ENCODE measurements at regions not wholly inside any gene's neighbourhood (a gene's known extent, or its start where the extent isn't known, plus 50 kb on each side); places are given as distances from the start of the nearest gene placed in this dataset.

DNA sequence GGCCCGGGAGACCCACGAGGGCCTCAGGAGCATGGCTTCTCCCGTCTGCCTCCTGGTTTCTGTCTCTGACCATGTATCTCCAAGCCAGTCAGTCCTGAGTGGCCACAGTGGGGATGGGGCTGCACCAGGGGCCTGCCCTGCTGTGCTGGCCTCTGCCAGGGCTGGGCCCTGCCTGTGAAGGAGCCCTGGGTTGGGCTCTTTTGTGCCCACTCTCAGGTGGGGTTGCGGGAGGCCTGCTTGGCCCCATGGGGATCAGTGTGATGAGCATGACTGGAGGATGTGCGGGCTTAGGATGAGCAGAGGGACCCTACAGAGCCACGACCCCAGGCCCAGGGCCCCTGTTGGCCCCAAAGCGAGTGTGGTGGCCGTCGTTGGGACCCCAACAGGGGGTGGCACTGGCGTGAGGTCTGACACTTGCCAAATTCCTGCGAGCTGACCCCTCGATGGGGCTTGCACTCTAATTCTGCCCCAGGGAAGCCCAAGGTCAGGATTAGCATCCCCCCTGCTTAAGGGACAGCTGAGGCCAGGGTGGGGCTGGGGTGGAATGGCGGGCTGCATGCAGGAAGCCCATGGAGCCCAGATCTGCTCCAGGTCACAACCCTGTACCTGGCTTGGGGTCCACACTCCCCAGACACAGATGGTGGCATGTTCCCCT, 90.0 kb upstream of the BHLHE23 start:
- H3K4me3 ChIP-seq (ENCODE audit: severe bottlenecking), result no peak overlapping the region
- TF ChIP-seq, protein P1, sequence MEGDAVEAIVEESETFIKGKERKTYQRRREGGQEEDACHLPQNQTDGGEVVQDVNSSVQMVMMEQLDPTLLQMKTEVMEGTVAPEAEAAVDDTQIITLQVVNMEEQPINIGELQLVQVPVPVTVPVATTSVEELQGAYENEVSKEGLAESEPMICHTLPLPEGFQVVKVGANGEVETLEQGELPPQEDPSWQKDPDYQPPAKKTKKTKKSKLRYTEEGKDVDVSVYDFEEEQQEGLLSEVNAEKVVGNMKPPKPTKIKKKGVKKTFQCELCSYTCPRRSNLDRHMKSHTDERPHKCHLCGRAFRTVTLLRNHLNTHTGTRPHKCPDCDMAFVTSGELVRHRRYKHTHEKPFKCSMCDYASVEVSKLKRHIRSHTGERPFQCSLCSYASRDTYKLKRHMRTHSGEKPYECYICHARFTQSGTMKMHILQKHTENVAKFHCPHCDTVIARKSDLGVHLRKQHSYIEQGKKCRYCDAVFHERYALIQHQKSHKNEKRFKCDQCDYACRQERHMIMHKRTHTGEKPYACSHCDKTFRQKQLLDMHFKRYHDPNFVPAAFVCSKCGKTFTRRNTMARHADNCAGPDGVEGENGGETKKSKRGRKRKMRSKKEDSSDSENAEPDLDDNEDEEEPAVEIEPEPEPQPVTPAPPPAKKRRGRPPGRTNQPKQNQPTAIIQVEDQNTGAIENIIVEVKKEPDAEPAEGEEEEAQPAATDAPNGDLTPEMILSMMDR (IDR thresholded peaks at IDR 0.05; ENCODE audit: poor library complexity, severe bottlenecking), result no peak
- H3K9me3 ChIP-seq (ENCODE audit: severe bottlenecking), result no peaks in the 10 kb centered on the region
- no peak overlapping the region for H3K27ac ChIP-seq (ENCODE audit: poor library complexity, severe bottlenecking)
- DNase-seq (ENCODE audit: low spot score) (peak; percentile 79), ATAC-seq (ENCODE audit: low read depth) (peak; percentile 8; the same call in 1 of the 3 replicates)
- H3K27me3 ChIP-seq (ENCODE audit: insufficient read depth, poor library complexity, severe bottlenecking), result peaks cover 42% of the 10 kb centered on the region
- H3K36me3 ChIP-seq (ENCODE audit: low read depth), result no peaks in the 10 kb centered on the region
- H3K4me1 ChIP-seq (ENCODE audit: insufficient read depth, poor library complexity, severe bottlenecking), result no peaks in the 10 kb centered on the region

DNA sequence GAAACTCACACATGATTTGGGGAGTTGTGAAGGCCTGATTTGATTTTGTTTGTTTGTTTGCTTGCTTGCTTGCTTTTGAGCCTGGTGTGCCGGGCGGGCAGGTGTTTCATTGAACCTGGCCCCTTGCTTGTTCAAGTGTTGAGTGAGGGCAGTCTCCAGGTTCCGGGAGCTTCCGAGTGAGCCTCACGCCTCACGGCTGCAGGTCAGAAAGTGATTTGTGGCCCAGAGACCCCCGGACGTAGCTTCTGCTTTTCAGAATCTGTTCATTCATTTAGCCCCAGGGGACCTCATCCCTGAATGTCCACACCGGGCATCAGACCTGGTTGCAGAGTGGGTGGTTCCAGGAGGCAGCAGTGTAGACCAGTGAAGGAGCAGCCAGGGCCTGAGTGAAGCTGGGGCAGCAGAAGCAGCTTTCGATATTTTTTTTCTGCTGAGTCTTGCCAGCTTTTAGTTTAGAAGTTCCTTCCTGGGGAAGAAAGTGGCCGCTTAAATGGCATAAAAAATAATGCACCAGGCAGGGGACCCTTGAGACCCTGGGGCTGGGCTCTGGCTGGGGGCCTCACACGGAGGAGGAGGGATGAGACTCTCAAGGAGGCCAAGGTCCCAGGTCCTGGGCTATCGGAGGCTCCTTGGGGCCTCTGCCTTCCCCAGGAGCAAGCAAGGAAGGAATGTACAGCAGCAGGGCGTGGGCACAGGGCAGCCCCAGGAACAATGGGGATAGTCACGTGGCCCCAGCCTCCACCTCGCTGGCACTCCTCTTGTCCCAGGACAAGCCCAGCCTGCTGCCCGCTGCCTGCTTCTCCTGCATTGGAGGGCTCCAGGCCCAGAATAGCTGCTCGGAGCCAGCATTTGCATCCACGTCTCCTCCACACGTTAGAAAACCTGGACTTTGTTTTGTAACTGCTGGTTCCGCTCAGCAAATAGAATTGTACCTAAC, 89.2 kb upstream of the BHLHE23 start:
- peak; percentile 80 for DNase-seq (ENCODE audit: low spot score)
- H3K4me1 ChIP-seq (ENCODE audit: insufficient read depth, poor library complexity, severe bottlenecking), result no peaks in the 10 kb centered on the region
- ATAC-seq (ENCODE audit: low read depth), result peak; percentile 60
- no peaks in the 10 kb centered on the region for H3K9me3 ChIP-seq (ENCODE audit: severe bottlenecking)
- TF ChIP-seq, protein P1 (IDR thresholded peaks at IDR 0.05; ENCODE audit: poor library complexity, severe bottlenecking), result no peak
- H3K27ac ChIP-seq (ENCODE audit: poor library complexity, severe bottlenecking), result no peak overlapping the region
- peaks cover 44% of the 10 kb centered on the region for H3K27me3 ChIP-seq (ENCODE audit: insufficient read depth, poor library complexity, severe bottlenecking)
- H3K4me3 ChIP-seq (ENCODE audit: severe bottlenecking), result no peak overlapping the region
- H3K36me3 ChIP-seq (ENCODE audit: low read depth), result no peaks in the 10 kb centered on the region

DNA sequence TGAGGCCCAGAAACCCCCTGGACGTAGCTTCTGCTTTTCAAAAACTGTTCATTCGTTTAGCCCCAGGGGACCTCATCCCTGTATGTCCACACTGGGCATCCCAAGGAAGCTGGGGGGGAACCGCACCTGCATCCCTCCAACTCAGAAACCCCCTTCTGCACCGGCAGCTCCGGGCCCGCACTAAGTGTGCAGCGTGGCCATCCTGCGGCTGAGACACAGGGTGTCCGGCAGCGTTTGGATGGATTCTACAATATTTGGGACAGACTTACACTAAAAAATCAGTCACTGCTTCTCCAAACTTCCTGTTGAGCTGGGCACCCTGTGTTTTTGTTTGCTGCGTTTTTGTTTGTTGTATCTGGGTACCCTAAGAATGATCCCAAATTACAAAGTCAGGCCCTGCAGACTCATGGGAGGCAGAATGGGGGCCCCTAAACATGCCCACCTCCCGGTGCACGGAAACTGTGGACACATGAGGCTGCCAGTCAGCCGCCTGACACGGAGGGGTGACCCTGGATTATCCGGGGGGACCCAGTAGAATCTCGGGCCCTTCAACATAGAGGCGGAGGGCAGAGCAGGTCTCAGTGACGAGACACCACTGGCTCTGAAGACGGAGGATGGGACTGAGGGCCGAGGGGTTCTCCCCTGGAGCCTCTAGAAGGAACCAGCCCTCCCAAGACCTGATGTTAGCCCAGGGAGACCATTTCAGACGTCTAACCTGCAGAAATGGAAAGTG, 88.2 kb upstream of the BHLHE23 start:
- no peaks in the 10 kb centered on the region for H3K36me3 ChIP-seq (ENCODE audit: low read depth)
- peaks cover 45% of the 10 kb centered on the region for H3K27me3 ChIP-seq (ENCODE audit: insufficient read depth, poor library complexity, severe bottlenecking)
- TF ChIP-seq, protein P1 (IDR thresholded peaks at IDR 0.05; ENCODE audit: poor library complexity, severe bottlenecking), result no peak
- H3K27ac ChIP-seq (ENCODE audit: poor library complexity, severe bottlenecking), result no peak overlapping the region
- peak; percentile 75 for DNase-seq (ENCODE audit: low spot score)
- no peaks in the 10 kb centered on the region for H3K9me3 ChIP-seq (ENCODE audit: severe bottlenecking)
- H3K4me3 ChIP-seq (ENCODE audit: severe bottlenecking), result no peak overlapping the region
- no peaks in the 10 kb centered on the region for H3K4me1 ChIP-seq (ENCODE audit: insufficient read depth, poor library complexity, severe bottlenecking)
- ATAC-seq (ENCODE audit: low read depth), result no peak

DNA sequence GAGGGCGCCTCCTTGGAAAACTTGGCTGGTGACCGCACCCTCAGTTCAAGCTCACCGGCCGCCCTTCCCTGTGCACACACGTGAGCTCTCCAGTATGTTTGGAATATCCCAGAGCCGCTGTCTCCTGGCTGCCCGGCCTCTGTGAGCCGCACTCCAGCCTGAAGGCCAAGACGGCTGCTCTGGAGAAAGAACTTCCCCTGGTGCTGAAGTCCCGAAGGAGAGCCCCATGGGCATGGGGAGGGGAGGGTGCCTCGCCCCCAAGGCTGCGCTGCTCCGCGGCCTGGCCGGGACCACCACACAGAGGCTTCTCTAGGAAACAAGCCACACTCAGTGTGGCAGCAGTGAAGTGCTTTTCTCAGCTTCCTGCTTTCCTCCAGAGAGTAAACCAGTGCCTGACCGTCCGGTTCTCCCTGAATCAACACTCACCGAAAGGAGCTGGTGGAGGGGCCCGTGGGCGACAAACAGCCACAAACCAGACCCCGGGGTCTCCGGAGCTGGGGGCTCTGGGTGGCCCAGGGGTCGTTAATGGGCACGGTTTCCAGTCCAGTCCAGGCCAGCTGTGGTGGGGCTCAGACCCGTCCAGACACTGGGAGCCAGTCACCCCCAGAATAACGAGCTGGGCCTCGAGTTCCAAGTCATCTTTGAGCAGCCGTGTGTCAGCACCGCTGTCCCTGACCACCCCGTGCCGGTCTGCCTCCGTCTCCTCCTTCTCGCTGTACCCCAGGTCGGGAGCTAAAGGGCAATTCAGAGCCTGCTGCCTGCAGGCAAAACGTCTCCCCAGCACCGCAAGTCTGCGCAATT, 87.4 kb upstream of the BHLHE23 start:
- TF ChIP-seq, protein P1 (IDR thresholded peaks at IDR 0.05; ENCODE audit: poor library complexity, severe bottlenecking), result no peak
- H3K4me3 ChIP-seq (ENCODE audit: severe bottlenecking), result no peak overlapping the region

More for the DNA sequence above, 87.4 kb upstream of the BHLHE23 start:
- ATAC-seq (ENCODE audit: low read depth) (no peak), DNase-seq (ENCODE audit: low spot score) (peak; percentile 82)
- peaks cover 41% of the 10 kb centered on the region for H3K27me3 ChIP-seq (ENCODE audit: insufficient read depth, poor library complexity, severe bottlenecking)
- no peaks in the 10 kb centered on the region for H3K36me3 ChIP-seq (ENCODE audit: low read depth)
- H3K27ac ChIP-seq (ENCODE audit: poor library complexity, severe bottlenecking), result no peak overlapping the region
- no peaks in the 10 kb centered on the region for H3K4me1 ChIP-seq (ENCODE audit: insufficient read depth, poor library complexity, severe bottlenecking)
- H3K9me3 ChIP-seq (ENCODE audit: severe bottlenecking), result no peaks in the 10 kb centered on the region
